Nephron progenitor cell (in vitro differentiated cells): ENCODE measurements at regions not wholly inside any gene's neighbourhood (a gene's known extent, or its start where the extent isn't known, plus 50 kb on each side); places are given as distances from the start of the nearest gene placed in this dataset.

ENCODE experiments used
- DNase-seq: peaks from one replicate; pipeline ENCODE4 v3.0.0; 2021
- H3K27ac Mint-ChIP-seq: 2 replicates; pipeline ENCODE4 v1.8.0; 2021; ENCODE audit warnings: mild to moderate bottlenecking, moderate library complexity, mixed read lengths
- H3K27me3 Mint-ChIP-seq: 2 replicates; pipeline ENCODE4 v1.8.0; 2021; ENCODE audit warnings: mild to moderate bottlenecking, low read depth, mixed read lengths; ENCODE audit not compliant: poor library complexity
- H3K36me3 Mint-ChIP-seq: 2 replicates; pipeline ENCODE4 v1.8.0; 2021; ENCODE audit warnings: low read depth, mixed read lengths
- H3K4me1 Mint-ChIP-seq: 2 replicates; pipeline ENCODE4 v1.8.0; 2021; ENCODE audit warnings: mixed read lengths
- H3K4me3 Mint-ChIP-seq: 2 replicates; pipeline ENCODE4 v1.8.0; 2021; ENCODE audit warnings: mild to moderate bottlenecking, moderate library complexity, mixed read lengths
- H3K9me3 Mint-ChIP-seq: 2 replicates; pipeline ENCODE4 v1.8.0; 2021; ENCODE audit warnings: mild to moderate bottlenecking, moderate library complexity, mixed read lengths
- CTCF ChIP-seq: fragments of 200-600 bp; sonication (generic); IDR thresholded peaks from 2 replicates; pipeline ENCODE4 v1.5.0; 2021; ENCODE audit warnings: antibody characterized with exemption

GRCh38 chr15:77538027-77538451 is 94.7 kb downstream of the LINGO1 start:
- no peak for DNase-seq
- Mint-ChIP-seq H3K9me3 (no peaks in the 10 kb centered on the region), H3K4me3 (no peak overlapping the region), H3K4me1 (peaks cover 58% of the 10 kb centered on the region), H3K27me3 (peaks cover 10% of the 10 kb centered on the region), H3K36me3 (no peaks in the 10 kb centered on the region), H3K27ac (no peak overlapping the region)
- TF ChIP-seq CTCF, result no peak

GRCh38 chr15:77537006-77537405 is 95.7 kb downstream of the LINGO1 start:
- H3K4me3 Mint-ChIP-seq, result no peak overlapping the region
- no peaks in the 10 kb centered on the region for H3K9me3 Mint-ChIP-seq
- no peak for DNase-seq
- no peaks in the 10 kb centered on the region for H3K36me3 Mint-ChIP-seq
- peaks cover 58% of the 10 kb centered on the region for H3K4me1 Mint-ChIP-seq
- TF ChIP-seq CTCF, result no peak
- H3K27ac Mint-ChIP-seq, result no peak overlapping the region
- peaks cover 10% of the 10 kb centered on the region for H3K27me3 Mint-ChIP-seq

GRCh38 chr15:77535845-77536244 is 96.9 kb downstream of the LINGO1 start:
- peaks cover 10% of the 10 kb centered on the region for H3K27me3 Mint-ChIP-seq
- no peaks in the 10 kb centered on the region for H3K9me3 Mint-ChIP-seq
- H3K27ac Mint-ChIP-seq, result no peak overlapping the region
- no peak for TF ChIP-seq CTCF
- no peak overlapping the region for H3K4me3 Mint-ChIP-seq
- H3K4me1 Mint-ChIP-seq, result peaks cover 56% of the 10 kb centered on the region
- H3K36me3 Mint-ChIP-seq, result no peaks in the 10 kb centered on the region
- no peak for DNase-seq
